ENCODE measurements at regions not wholly inside any gene's neighbourhood (a gene's known extent, or its start where the extent isn't known, plus 50 kb on each side); places are given as distances from the start of the nearest gene placed in this dataset.

DNA sequence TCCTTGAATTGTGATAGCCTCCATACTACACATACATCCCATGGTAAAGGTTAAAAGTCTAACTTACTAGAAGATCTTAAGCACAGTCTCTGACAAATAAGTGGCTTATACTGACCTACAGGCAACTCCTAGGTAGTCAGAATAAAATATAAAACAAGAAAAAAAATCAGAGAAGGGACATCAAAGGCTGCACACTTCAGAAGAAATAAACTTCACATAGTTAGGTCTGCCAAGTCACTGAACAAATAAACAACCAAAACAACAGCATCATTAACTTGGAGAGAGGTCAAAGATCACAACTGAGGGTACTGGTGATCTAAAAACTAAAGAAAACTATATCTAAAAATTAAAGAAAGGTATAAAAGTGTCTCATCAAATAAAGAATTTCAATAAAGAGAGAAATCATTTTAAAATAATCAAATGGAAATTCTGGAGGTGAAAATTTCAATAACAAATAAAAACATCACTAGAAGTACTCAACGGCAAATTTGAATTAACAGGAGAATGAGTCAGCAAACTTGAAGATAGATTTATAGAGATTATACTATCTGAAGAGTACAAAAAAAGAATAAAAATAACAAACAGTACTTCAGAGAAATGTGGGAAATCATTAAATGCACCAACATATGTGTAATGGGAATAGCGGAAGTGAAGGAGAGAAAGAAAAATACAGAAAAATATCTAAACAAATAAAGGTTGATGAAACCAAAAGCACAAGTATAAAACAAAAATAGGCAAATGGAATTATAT is 88.0 kb upstream of the UST start (continued):
- TF ChIP-seq CTBP2 (IDR thresholded peaks at IDR 0.05; ENCODE audit: borderline replicate concordance, insufficient read depth, insufficient read length, low read length) (no peak), SUZ12 (IDR thresholded peaks at IDR 0.05; ENCODE audit: low read length) (no peak), ASH2L (IDR thresholded peaks at IDR 0.05; ENCODE audit: low read length) (no peak)
- TF ChIP-seq, protein P1, sequence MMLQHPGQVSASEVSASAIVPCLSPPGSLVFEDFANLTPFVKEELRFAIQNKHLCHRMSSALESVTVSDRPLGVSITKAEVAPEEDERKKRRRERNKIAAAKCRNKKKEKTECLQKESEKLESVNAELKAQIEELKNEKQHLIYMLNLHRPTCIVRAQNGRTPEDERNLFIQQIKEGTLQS (IDR thresholded peaks at IDR 0.05; ENCODE audit: insufficient read depth, low read depth, low read length): no peak

Data from H1 (cell line).